GM12878 (cell line): ENCODE measurements at regions not wholly inside any gene's neighbourhood (a gene's known extent, or its start where the extent isn't known, plus 50 kb on each side); places are given as distances from the start of the nearest gene placed in this dataset.

Source experiments
- ATAC-seq: fragments of 200-7000 bp; cut with Tn5 transposase; 3 replicates; pipeline ENCODE4 v1.9.1; 2020; ENCODE audit warnings: mild to moderate bottlenecking, moderate library complexity
- BruUV-seq: library from RNA; stranded (reverse); fragments of 400-500 nt; replicated peaks from 2 replicates; lab custom pipeline; 2021; lab: Mats Ljungman, UMichigan
- CTCF ChIA-PET: fragments of 300-600 bp; sonication (Branson Sonifier 250); formaldehyde crosslinking; extraction: SDS; loops from one replicate; lab custom pipeline; 2021; ENCODE audit warnings: inconsistent platforms; lab: Yijun Ruan, JAX
- POLR2A ChIA-PET: fragments of 350-600 bp; formaldehyde crosslinking; extraction: SDS; loops from one replicate; lab custom pipeline; 2021; ENCODE audit warnings: inconsistent platforms; lab: Charles Lee
- RAD21 ChIA-PET: fragments of 300-600 bp; sonication (Branson Sonifier 250); formaldehyde crosslinking; loops from one replicate; lab custom pipeline; 2023; ENCODE audit warnings: antibody characterized with exemption; ENCODE audit not compliant: unreplicated experiment; lab: Charles Lee
- SMC1A ChIA-PET: fragments of 300-600 bp; sonication (Branson Sonifier 250); formaldehyde crosslinking; loops from one replicate; lab custom pipeline; 2023; ENCODE audit not compliant: unreplicated experiment, uncharacterized antibody; lab: Charles Lee
- DNase-seq: peaks from one replicate; pipeline ENCODE4 v3.0.0-alpha.2; 2011; ENCODE audit warnings: low read depth, low spot score
- FAIRE-seq: peaks from 3 replicates; lab custom pipeline; 2011; peaks lifted over from hg19 to GRCh38; lab: Jason Lieb, UNC
- H2AFZ ChIP-seq: 2 replicates; pipeline ENCODE4 v1.6.0; 2011; ENCODE audit warnings: low read depth, low read length, control low read depth; ENCODE audit not compliant: control insufficient read depth
- H3K27ac ChIP-seq: 2 replicates; pipeline ENCODE4 v1.5.1; 2011; ENCODE audit warnings: control low read depth; ENCODE audit not compliant: control insufficient read depth, insufficient read depth
- H3K27me3 ChIP-seq, 2 experiments: replicated peaks in 1 of 2; 2 replicates each; pipeline versions ENCODE4 v1.6.0 to v1.6.1; 2011; ENCODE audit warnings: low read length in 1 of 2; ENCODE audit not compliant: control insufficient read depth in 2 of 2, insufficient read depth in 2 of 2
- H3K36me3 ChIP-seq, 2 experiments: 2 replicates each; pipeline ENCODE4 v1.5.1; 2011; ENCODE audit warnings: low read length in 1 of 2; ENCODE audit not compliant: control insufficient read depth in 2 of 2, insufficient read depth in 2 of 2
- H3K4me1 ChIP-seq: 2 replicates; pipeline ENCODE4 v1.6.1; 2011; ENCODE audit warnings: mild to moderate bottlenecking, low read length, moderate library complexity, mixed read lengths; ENCODE audit not compliant: control insufficient read depth, insufficient read depth
- H3K4me2 ChIP-seq: 2 replicates; pipeline ENCODE4 v1.6.0; 2011; ENCODE audit warnings: control low read depth; ENCODE audit not compliant: control insufficient read depth, insufficient read depth
- H3K4me3 ChIP-seq: fragments of 200-600 bp; sonication (generic); 2 replicates; pipeline ENCODE4 v1.5.1; 2016
- H3K79me2 ChIP-seq: 2 replicates; pipeline ENCODE4 v1.6.0; 2011; ENCODE audit warnings: low read length; ENCODE audit not compliant: control insufficient read depth, insufficient read depth
- H3K9ac ChIP-seq: 2 replicates; pipeline ENCODE4 v1.8.0; 2011; ENCODE audit warnings: low read length, control low read depth, mixed read lengths; ENCODE audit not compliant: control insufficient read depth, insufficient read depth
- H3K9me3 ChIP-seq: replicated peaks from 3 replicates; pipeline ENCODE4 v1.5.1; 2011; ENCODE audit warnings: mild to moderate bottlenecking, low read length; ENCODE audit not compliant: control insufficient read depth, insufficient read depth
- H4K20me1 ChIP-seq: 2 replicates; pipeline ENCODE4 v1.6.0; 2011; ENCODE audit not compliant: control insufficient read depth, insufficient read depth
- BACH1 ChIP-seq: fragments of 450-650 bp; IDR thresholded peaks from 2 replicates; pipeline ENCODE4 v1.6.1; 2017; ENCODE audit warnings: mild to moderate bottlenecking, borderline replicate concordance
- BRCA1 ChIP-seq: IDR thresholded peaks from 2 replicates; pipeline ENCODE4 v1.6.1; 2011; ENCODE audit warnings: low read depth, low read length, improper control_type of control experiment
- GABPA ChIP-seq: IDR thresholded peaks from 2 replicates; pipeline ENCODE4 v1.6.1; 2014; ENCODE audit warnings: antibody characterized with exemption, low read depth, mild to moderate bottlenecking, inconsistent platforms
- HDAC6 ChIP-seq: fragments of 200-600 bp; sonication (generic); IDR thresholded peaks from one replicate; pipeline ENCODE4 v1.8.0; 2017; ENCODE audit warnings: antibody characterized with exemption; ENCODE audit not compliant: unreplicated experiment
- IRF4 ChIP-seq: IDR thresholded peaks from 2 replicates; pipeline ENCODE4 v1.6.1; 2011; ENCODE audit warnings: low read depth, low read length
- LARP7 ChIP-seq: fragments of 450-650 bp; IDR thresholded peaks from 2 replicates; pipeline ENCODE4 v1.6.1; 2017; ENCODE audit warnings: mild to moderate bottlenecking
- NFXL1 ChIP-seq: fragments of 450-650 bp; IDR thresholded peaks from 2 replicates; pipeline ENCODE4 v1.6.1; 2017; ENCODE audit warnings: antibody characterized with exemption, mild to moderate bottlenecking, borderline replicate concordance
- NKRF ChIP-seq: fragments of 450-650 bp; conservative IDR thresholded peaks from 2 replicates; pipeline ENCODE4 v1.6.1; 2017; ENCODE audit warnings: mild to moderate bottlenecking, moderate library complexity
- PML ChIP-seq: IDR thresholded peaks from 2 replicates; pipeline ENCODE4 v1.6.1; 2012; ENCODE audit warnings: low read length, inconsistent platforms
- POLR2A ChIP-seq: IDR thresholded peaks from 2 replicates; pipeline ENCODE4 v1.6.1; 2011; ENCODE audit warnings: low read depth, mild to moderate bottlenecking, low read length
- POLR2AphosphoS5 ChIP-seq: IDR thresholded peaks from 2 replicates; pipeline ENCODE4 v1.6.1; 2011; ENCODE audit warnings: mild to moderate bottlenecking, low read length, inconsistent platforms
- RAD21 ChIP-seq: IDR thresholded peaks from 2 replicates; pipeline ENCODE4 v1.6.1; 2011; ENCODE audit warnings: mild to moderate bottlenecking, low read depth, low read length, moderate library complexity; ENCODE audit not compliant: insufficient read depth
- SRF ChIP-seq, 2 experiments: IDR thresholded peaks; 2 replicates each; pipeline ENCODE4 v1.6.1; 2011; ENCODE audit warnings: low read depth in 2 of 2, low read length in 2 of 2, mild to moderate bottlenecking in 1 of 2, moderate library complexity in 1 of 2
- TCF7 ChIP-seq: IDR thresholded peaks from 2 replicates; pipeline ENCODE4 v1.6.1; 2014; ENCODE audit warnings: antibody characterized with exemption, borderline replicate concordance
- ZNF24 ChIP-seq: fragments of 450-650 bp; IDR thresholded peaks from 2 replicates; pipeline ENCODE4 v1.6.1; 2017; ENCODE audit warnings: antibody characterized with exemption, mild to moderate bottlenecking
- ZNF384 ChIP-seq: IDR thresholded peaks from 2 replicates; pipeline ENCODE4 v1.6.1; 2012; ENCODE audit warnings: low read depth, mild to moderate bottlenecking, low read length, improper control_type of control experiment, borderline replicate concordance
- WGBS: methylation state at CpG from one replicate; pipeline ENCODE4 v1.1.6; 2016; ENCODE audit warnings: low lambda C conversion rate; ENCODE audit not compliant: insufficient replicate concordance, insufficient coverage; ENCODE audit errors: missing lambda C conversion rate; 5-methylcytosine and 5-hydroxymethylcytosine counted together
- in situ Hi-C: fragments of 300-500 bp; cut with MboI; formaldehyde crosslinking; loops from 9 replicates; pipeline ENCODE4 v1.14.3; 2018; ENCODE audit warnings: mixed read lengths
- intact Hi-C: fragments of 100-400 bp; cut with micrococcal nuclease; formaldehyde crosslinking; loops from one replicate; pipeline ENCODE4 v1.14.2; 2022; ENCODE audit not compliant: unreplicated experiment
- TF ChIP-seq, protein P1 (sequence below): IDR thresholded peaks from 2 replicates; pipeline ENCODE4 v1.6.1; 2012; ENCODE audit warnings: mild to moderate bottlenecking, low read depth, low read length
- TF ChIP-seq, protein P2 (sequence below): IDR thresholded peaks from 2 replicates; pipeline ENCODE4 v1.6.1; 2011; ENCODE audit warnings: mild to moderate bottlenecking, low read depth, low read length, moderate library complexity; ENCODE audit not compliant: insufficient replicate concordance
- TF ChIP-seq, protein P3 (sequence below): IDR thresholded peaks from 2 replicates; pipeline ENCODE4 v1.6.1; 2011; ENCODE audit warnings: borderline replicate concordance, low read depth, mild to moderate bottlenecking, moderate library complexity, low read length; ENCODE audit not compliant: insufficient read depth, poor library complexity, severe bottlenecking

GRCh38 chr21:24372506-24372905, 1234.8 kb downstream of the MRPL39 start:
- SMC1A ChIA-PET, result interaction anchor here (0.6 kb wide), 1 partner anchor 97 kb away, joined by 3 read pairs; no protein-coding TSS in a partner anchor
- CTCF ChIA-PET, result no interaction called here
- intact Hi-C loops, result loop anchor here (10.0 kb wide), 1 partner anchor 142 kb away; no protein-coding TSS in a partner anchor
- H3K36me3 ChIP-seq, result no peaks in the 10 kb centered on the region
- no peaks in the 10 kb centered on the region for H3K4me1 ChIP-seq
- H2AFZ ChIP-seq, result no peak overlapping the region
- no TSS peak for BruUV-seq
- H3K9me3 ChIP-seq, result no peaks in the 10 kb centered on the region
- no peak for DNase-seq
- no peak overlapping the region for H3K9ac ChIP-seq
- in situ Hi-C loops, result no loop called here
- H3K4me3 ChIP-seq, result no peak overlapping the region
- WGBS, result 50% methylated on average over 4 of the region's 4 CpGs
- no peak overlapping the region for H3K4me2 ChIP-seq
- no peak for FAIRE-seq
- POLR2A ChIA-PET, result no interaction called here
- no peaks in the 10 kb centered on the region for H3K79me2 ChIP-seq
- H3K27ac ChIP-seq, result no peak overlapping the region
- H3K27me3 ChIP-seq, result no peaks in the 10 kb centered on the region
- H4K20me1 ChIP-seq, result no peaks in the 10 kb centered on the region
- RAD21 ChIA-PET, result no interaction called here
- no peak for ATAC-seq
- TF ChIP-seq POLR2A (no peak), ZNF24 (no peak), IRF4 (no peak), TCF7 (no peak), BACH1 (no peak), LARP7 (no peak), GABPA (no peak), NFXL1 (no peak), SRF (IDR thresholded peaks at IDR 0.05; ENCODE audit: low read depth in 2 of 2, low read length in 2 of 2) (no peak), PML (no peak), NKRF (no peak), HDAC6 (no peak), ZNF384 (no peak), BRCA1 (no peak), POLR2AphosphoS5 (no peak), RAD21 (no peak)
- TF ChIP-seq, protein P1, sequence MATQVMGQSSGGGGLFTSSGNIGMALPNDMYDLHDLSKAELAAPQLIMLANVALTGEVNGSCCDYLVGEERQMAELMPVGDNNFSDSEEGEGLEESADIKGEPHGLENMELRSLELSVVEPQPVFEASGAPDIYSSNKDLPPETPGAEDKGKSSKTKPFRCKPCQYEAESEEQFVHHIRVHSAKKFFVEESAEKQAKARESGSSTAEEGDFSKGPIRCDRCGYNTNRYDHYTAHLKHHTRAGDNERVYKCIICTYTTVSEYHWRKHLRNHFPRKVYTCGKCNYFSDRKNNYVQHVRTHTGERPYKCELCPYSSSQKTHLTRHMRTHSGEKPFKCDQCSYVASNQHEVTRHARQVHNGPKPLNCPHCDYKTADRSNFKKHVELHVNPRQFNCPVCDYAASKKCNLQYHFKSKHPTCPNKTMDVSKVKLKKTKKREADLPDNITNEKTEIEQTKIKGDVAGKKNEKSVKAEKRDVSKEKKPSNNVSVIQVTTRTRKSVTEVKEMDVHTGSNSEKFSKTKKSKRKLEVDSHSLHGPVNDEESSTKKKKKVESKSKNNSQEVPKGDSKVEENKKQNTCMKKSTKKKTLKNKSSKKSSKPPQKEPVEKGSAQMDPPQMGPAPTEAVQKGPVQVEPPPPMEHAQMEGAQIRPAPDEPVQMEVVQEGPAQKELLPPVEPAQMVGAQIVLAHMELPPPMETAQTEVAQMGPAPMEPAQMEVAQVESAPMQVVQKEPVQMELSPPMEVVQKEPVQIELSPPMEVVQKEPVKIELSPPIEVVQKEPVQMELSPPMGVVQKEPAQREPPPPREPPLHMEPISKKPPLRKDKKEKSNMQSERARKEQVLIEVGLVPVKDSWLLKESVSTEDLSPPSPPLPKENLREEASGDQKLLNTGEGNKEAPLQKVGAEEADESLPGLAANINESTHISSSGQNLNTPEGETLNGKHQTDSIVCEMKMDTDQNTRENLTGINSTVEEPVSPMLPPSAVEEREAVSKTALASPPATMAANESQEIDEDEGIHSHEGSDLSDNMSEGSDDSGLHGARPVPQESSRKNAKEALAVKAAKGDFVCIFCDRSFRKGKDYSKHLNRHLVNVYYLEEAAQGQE, result no peak
- TF ChIP-seq, protein P2, sequence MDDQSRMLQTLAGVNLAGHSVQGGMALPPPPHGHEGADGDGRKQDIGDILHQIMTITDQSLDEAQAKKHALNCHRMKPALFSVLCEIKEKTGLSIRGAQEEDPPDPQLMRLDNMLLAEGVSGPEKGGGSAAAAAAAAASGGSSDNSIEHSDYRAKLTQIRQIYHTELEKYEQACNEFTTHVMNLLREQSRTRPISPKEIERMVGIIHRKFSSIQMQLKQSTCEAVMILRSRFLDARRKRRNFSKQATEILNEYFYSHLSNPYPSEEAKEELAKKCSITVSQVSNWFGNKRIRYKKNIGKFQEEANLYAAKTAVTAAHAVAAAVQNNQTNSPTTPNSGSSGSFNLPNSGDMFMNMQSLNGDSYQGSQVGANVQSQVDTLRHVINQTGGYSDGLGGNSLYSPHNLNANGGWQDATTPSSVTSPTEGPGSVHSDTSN, result no peak
- TF ChIP-seq, protein P3, sequence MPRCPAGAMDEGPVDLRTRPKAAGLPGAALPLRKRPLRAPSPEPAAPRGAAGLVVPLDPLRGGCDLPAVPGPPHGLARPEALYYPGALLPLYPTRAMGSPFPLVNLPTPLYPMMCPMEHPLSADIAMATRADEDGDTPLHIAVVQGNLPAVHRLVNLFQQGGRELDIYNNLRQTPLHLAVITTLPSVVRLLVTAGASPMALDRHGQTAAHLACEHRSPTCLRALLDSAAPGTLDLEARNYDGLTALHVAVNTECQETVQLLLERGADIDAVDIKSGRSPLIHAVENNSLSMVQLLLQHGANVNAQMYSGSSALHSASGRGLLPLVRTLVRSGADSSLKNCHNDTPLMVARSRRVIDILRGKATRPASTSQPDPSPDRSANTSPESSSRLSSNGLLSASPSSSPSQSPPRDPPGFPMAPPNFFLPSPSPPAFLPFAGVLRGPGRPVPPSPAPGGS, result no peak
